Esophagus muscularis mucosa (tissue), 4 donors: ENCODE measurements at regions not wholly inside any gene's neighbourhood (a gene's known extent, or its start where the extent isn't known, plus 50 kb on each side); places are given as distances from the start of the nearest gene placed in this dataset.

Source experiments
- DNase-seq: peaks from one replicate; pipeline ENCODE4 v3.0.0-alpha.2; 2017; ENCODE audit errors: extremely low spot score
- H3K27ac ChIP-seq, 4 donors: fragments of 200-600 bp; sonication (generic); replicated peaks in 1 of 4; 1 replicate in 3 of 4; 2 replicates in 1 of 4; pipeline ENCODE4 v1.5.1; 2016 to 2019; ENCODE audit warnings: mild to moderate bottlenecking in 1 of 4
- H3K27me3 ChIP-seq, 4 donors: fragments of 200-600 bp; sonication (generic); one replicate each; pipeline versions ENCODE4 v1.5.1 to v1.6.0; 2016 to 2019
- H3K36me3 ChIP-seq, 4 donors: fragments of 200-600 bp; sonication (generic); one replicate each; pipeline ENCODE4 v1.5.1; 2016 to 2019
- H3K4me1 ChIP-seq, 4 donors: fragments of 200-600 bp; sonication (generic); one replicate each; pipeline ENCODE4 v1.5.1; 2016 to 2019
- H3K4me3 ChIP-seq, 4 donors: fragments of 200-600 bp; sonication (generic); 1 replicate in 2 of 4; 2 replicates in 2 of 4; pipeline ENCODE4 v1.5.1; 2016 to 2019; ENCODE audit warnings: mild to moderate bottlenecking in 4 of 4, moderate library complexity in 1 of 4
- H3K9me3 ChIP-seq, 4 donors: fragments of 200-600 bp; sonication (generic); 1 replicate in 3 of 4; 2 replicates in 1 of 4; pipeline ENCODE4 v1.5.1; 2016 to 2019
- EP300 ChIP-seq: sonication (generic); formaldehyde crosslinking; IDR thresholded peaks from one replicate; pipeline ENCODE4 v1.6.1; 2017; ENCODE audit warnings: antibody characterized with exemption
- POLR2A ChIP-seq: fragments of 450-650 bp; IDR thresholded peaks from one replicate; pipeline ENCODE4 v1.6.1; 2017; ENCODE audit warnings: antibody characterized with exemption, moderate library complexity, mild to moderate bottlenecking, low read depth
- POLR2AphosphoS5 ChIP-seq, 2 donors: sonication (generic); formaldehyde crosslinking; IDR thresholded peaks; one replicate each; pipeline ENCODE4 v1.6.1; 2017; ENCODE audit warnings: antibody characterized with exemption in 2 of 2
- WGBS: methylation state at CpG from one replicate; pipeline ENCODE4 v1.1.5; 2018; 5-methylcytosine and 5-hydroxymethylcytosine counted together
- intact Hi-C: fragments of 100-400 bp; cut with DNase I; formaldehyde crosslinking; loops from one replicate; pipeline ENCODE4 v1.15.1; 2023
- TF ChIP-seq, protein P1 (sequence below), 3 experiments: fragments of 200-600 bp in 2 of 3; fragments of 450-650 bp in 1 of 3; sonication (generic) in 2 of 3; IDR thresholded peaks; one replicate each; pipeline ENCODE4 v1.5.1; 2017 to 2019; ENCODE audit warnings: antibody characterized with exemption in 3 of 3, mild to moderate bottlenecking in 2 of 3, moderate library complexity in 1 of 3

DNA sequence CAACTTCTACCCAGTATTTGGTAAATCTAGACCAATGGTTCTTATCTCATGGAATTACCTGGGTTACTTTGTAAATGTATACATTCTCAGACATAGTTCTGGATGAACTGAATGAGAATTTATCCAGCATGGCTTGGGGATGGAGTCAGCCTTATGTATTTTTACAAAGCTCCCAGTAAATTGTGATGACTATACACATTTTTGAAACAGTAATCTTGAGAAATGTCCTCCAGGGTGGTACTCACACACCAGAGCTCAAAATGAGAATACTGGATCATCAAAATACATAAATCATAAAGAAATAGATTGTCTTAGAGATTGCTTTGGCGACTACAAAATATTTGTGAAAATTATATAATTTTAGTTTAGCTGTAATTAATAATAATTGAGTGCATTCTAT is 722.1 kb upstream of the DPPA4 start:
- no peaks in the 10 kb centered on the region for H3K9me3 ChIP-seq
- WGBS: 92% methylated on average over 1 of the region's 1 CpG
- H3K27me3 ChIP-seq: no peaks in the 10 kb centered on the region
- no peak overlapping the region for H3K27ac ChIP-seq
- intact Hi-C loops: no loop called here
- no peak for DNase-seq
- H3K36me3 ChIP-seq: no peaks in the 10 kb centered on the region
- H3K4me3 ChIP-seq: no peak overlapping the region
- no peaks in the 10 kb centered on the region for H3K4me1 ChIP-seq
- TF ChIP-seq POLR2AphosphoS5 (IDR thresholded peaks at IDR 0.05) (no peak), POLR2A (no peak), EP300 (no peak)
- TF ChIP-seq, protein P1, sequence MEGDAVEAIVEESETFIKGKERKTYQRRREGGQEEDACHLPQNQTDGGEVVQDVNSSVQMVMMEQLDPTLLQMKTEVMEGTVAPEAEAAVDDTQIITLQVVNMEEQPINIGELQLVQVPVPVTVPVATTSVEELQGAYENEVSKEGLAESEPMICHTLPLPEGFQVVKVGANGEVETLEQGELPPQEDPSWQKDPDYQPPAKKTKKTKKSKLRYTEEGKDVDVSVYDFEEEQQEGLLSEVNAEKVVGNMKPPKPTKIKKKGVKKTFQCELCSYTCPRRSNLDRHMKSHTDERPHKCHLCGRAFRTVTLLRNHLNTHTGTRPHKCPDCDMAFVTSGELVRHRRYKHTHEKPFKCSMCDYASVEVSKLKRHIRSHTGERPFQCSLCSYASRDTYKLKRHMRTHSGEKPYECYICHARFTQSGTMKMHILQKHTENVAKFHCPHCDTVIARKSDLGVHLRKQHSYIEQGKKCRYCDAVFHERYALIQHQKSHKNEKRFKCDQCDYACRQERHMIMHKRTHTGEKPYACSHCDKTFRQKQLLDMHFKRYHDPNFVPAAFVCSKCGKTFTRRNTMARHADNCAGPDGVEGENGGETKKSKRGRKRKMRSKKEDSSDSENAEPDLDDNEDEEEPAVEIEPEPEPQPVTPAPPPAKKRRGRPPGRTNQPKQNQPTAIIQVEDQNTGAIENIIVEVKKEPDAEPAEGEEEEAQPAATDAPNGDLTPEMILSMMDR (IDR thresholded peaks at IDR 0.05): no peak

DNA sequence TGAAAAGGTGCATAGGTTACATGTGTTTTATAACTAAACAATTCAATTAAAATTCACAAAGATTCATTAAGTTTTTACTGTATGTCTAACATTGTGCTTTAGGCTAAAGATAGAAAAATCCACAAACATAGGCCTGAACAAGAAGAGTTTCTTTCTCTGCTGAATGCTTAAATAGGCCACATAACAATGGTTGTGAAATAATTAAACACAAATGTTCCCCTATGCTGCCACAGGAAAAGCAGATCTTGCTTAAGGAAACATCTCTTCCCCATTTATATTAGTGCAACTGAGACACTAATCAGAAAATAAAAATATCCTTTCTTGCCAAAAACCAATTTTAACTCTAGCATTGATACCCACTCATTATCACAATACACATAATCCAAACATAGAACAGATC is 725.4 kb upstream of the DPPA4 start:
- H3K9me3 ChIP-seq: no peaks in the 10 kb centered on the region
- no peaks in the 10 kb centered on the region for H3K36me3 ChIP-seq
- intact Hi-C loops: no loop called here
- DNase-seq: no peak
- no peak overlapping the region for H3K27ac ChIP-seq
- TF ChIP-seq POLR2AphosphoS5 (IDR thresholded peaks at IDR 0.05) (no peak), POLR2A (no peak), EP300 (no peak)
- TF ChIP-seq, protein P1 (IDR thresholded peaks at IDR 0.05): no peak
- no peaks in the 10 kb centered on the region for H3K27me3 ChIP-seq
- peaks cover 0 to 3% (median 0%) of the 10 kb centered on the region in 4 donors for H3K4me1 ChIP-seq
- no peak overlapping the region for H3K4me3 ChIP-seq

DNA sequence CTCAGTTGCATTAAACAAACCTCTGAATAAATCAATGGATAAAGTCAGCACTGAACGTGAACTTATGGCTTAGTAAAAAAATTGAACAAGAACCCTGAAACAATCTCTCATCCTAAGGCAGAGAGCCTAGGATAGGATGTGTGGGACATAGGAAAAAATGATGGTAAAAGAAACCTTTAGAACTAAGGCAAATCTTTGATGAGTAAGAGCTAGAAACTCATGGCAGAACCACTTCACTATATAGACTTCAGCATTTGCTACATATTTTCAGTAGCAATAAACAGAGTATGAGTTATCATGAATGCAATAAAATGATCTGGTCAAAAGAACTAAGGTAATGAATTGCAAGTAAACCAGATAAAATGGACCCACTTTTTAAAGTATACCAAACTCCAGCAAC is 725.8 kb upstream of the DPPA4 start:
- H3K4me3 ChIP-seq: no peak overlapping the region
- intact Hi-C loops: no loop called here
- H3K9me3 ChIP-seq: no peaks in the 10 kb centered on the region
- DNase-seq: no peak
- peaks cover 0 to 3% (median 0%) of the 10 kb centered on the region in 4 donors for H3K4me1 ChIP-seq
- 60% methylated on average over 1 of the region's 1 CpG for WGBS
- H3K27ac ChIP-seq: no peak overlapping the region
- TF ChIP-seq, protein P1 (IDR thresholded peaks at IDR 0.05): no peak
- no peak for TF ChIP-seq POLR2AphosphoS5 (IDR thresholded peaks at IDR 0.05)
- TF ChIP-seq POLR2A: no peak
- no peak for TF ChIP-seq EP300
- H3K36me3 ChIP-seq: no peaks in the 10 kb centered on the region
- H3K27me3 ChIP-seq: no peaks in the 10 kb centered on the region

DNA sequence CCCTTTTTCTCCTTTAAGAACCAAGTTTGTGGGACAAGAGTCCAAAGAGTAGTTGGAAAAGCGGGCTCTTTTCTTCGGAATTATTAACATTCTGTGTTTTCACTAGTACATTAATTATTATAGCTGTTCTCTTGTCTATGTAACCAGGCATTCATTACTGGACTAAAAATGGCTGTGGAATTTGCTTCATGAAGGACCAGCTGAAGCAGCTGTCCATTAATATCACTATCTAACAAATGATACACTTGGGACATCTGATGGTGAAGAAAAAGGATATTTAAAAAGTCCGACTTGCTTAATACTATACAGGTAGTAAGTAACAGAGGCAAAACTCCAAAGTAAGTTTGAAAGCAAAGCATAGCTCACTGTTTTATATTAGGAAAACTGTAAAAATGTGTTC is 728.9 kb upstream of the DPPA4 start:
- peaks cover 0 to 8% (median 3%) of the 10 kb centered on the region in 4 donors for H3K4me1 ChIP-seq
- TF ChIP-seq, protein P1 (IDR thresholded peaks at IDR 0.05): no peak
- no peak for TF ChIP-seq POLR2A
- TF ChIP-seq EP300: no peak
- TF ChIP-seq POLR2AphosphoS5 (IDR thresholded peaks at IDR 0.05): no peak
- no peaks in the 10 kb centered on the region for H3K36me3 ChIP-seq
- H3K4me3 ChIP-seq: no peak overlapping the region
- no peak for DNase-seq
- intact Hi-C loops: no loop called here
- H3K27me3 ChIP-seq: no peaks in the 10 kb centered on the region
- 76% methylated on average over 3 of the region's 3 CpGs for WGBS
- H3K9me3 ChIP-seq: no peaks in the 10 kb centered on the region
- H3K27ac ChIP-seq: no peak overlapping the region

DNA sequence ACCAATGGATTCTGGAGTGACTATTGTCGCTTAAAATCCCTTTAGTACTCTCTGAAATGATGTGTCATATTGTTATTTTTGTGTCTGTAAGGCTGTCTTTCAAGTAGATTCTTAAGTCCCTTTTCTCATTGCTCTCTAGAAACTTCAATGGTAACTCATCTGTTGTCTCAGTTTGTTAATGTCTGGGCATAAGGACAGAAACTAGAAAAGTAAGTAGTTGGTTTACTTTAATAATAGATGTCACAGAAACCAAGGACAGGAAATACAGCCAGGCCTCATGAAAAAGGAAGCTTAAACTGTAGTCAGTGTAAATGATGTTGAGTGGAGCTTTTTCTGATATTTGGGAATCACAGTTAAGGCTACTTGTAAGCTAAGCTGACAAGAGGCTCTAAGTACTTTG is 730.2 kb upstream of the DPPA4 start:
- H3K27me3 ChIP-seq: no peaks in the 10 kb centered on the region
- no peaks in the 10 kb centered on the region for H3K36me3 ChIP-seq
- no peak for DNase-seq
- intact Hi-C loops: no loop called here
- peaks cover 0 to 8% (median 3%) of the 10 kb centered on the region in 4 donors for H3K4me1 ChIP-seq
- no peaks in the 10 kb centered on the region for H3K9me3 ChIP-seq
- WGBS: 86% methylated on average over 1 of the region's 1 CpG
- no peak overlapping the region for H3K27ac ChIP-seq
- TF ChIP-seq, protein P1 (IDR thresholded peaks at IDR 0.05): no peak
- TF ChIP-seq POLR2AphosphoS5 (IDR thresholded peaks at IDR 0.05) (no peak), EP300 (no peak), POLR2A (no peak)
- H3K4me3 ChIP-seq: no peak overlapping the region
